ENCODE measurements at regions not wholly inside any gene's neighbourhood (a gene's known extent, or its start where the extent isn't known, plus 50 kb on each side); places are given as distances from the start of the nearest gene placed in this dataset.

GRCh38 chr7:136070736-136071505 lies 93.8 kb upstream of the MTPN start:
- TF ChIP-seq CTCF (IDR thresholded peaks at IDR 0.05; ENCODE audit: insufficient read depth, low read length, poor library complexity, severe bottlenecking) (no peak), EZH2phosphoT487 (conservative IDR thresholded peaks at IDR 0.05; ENCODE audit: low read length) (no peak)
